WTC11 (cell line): ENCODE measurements at regions not wholly inside any gene's neighbourhood (a gene's known extent, or its start where the extent isn't known, plus 50 kb on each side); places are given as distances from the start of the nearest gene placed in this dataset.

Source experiments
- ATF6 ChIP-seq: sonication (generic); formaldehyde crosslinking; IDR thresholded peaks from 2 replicates; pipeline ENCODE4 v1.8.1; 2023; ENCODE audit warnings: mild to moderate bottlenecking, missing genetic modification reagents
- CBFB ChIP-seq: sonication (generic); formaldehyde crosslinking; IDR thresholded peaks from 2 replicates; pipeline ENCODE4 v1.8.1; 2022; ENCODE audit warnings: mild to moderate bottlenecking, low read depth, missing genetic modification reagents
- CTCF ChIP-seq: fragments of 200-600 bp; IDR thresholded peaks from 2 replicates; pipeline ENCODE4 v1.8.0; 2022; ENCODE audit warnings: antibody characterized with exemption
- ETV6 ChIP-seq: sonication (generic); formaldehyde crosslinking; IDR thresholded peaks from 2 replicates; pipeline ENCODE4 v1.8.1; 2022; ENCODE audit warnings: mild to moderate bottlenecking, missing genetic modification reagents
- FOXJ3 ChIP-seq: sonication (generic); formaldehyde crosslinking; IDR thresholded peaks from 2 replicates; pipeline ENCODE4 v1.9.0; 2021; ENCODE audit warnings: missing genetic modification reagents, mild to moderate bottlenecking, borderline replicate concordance
- MAX ChIP-seq: sonication (generic); formaldehyde crosslinking; IDR thresholded peaks from 2 replicates; pipeline ENCODE4 v1.8.0; 2022; ENCODE audit warnings: mild to moderate bottlenecking, missing genetic modification reagents
- NR1H2 ChIP-seq: sonication (generic); formaldehyde crosslinking; IDR thresholded peaks from 2 replicates; pipeline ENCODE4 v1.9.0; 2021; ENCODE audit warnings: mild to moderate bottlenecking, moderate library complexity, missing genetic modification reagents
- NR3C1 ChIP-seq: sonication (generic); formaldehyde crosslinking; conservative IDR thresholded peaks from 2 replicates; pipeline ENCODE4 v1.8.1; 2023; ENCODE audit warnings: low read depth, mild to moderate bottlenecking, missing genetic modification reagents
- STAT6 ChIP-seq: sonication (generic); formaldehyde crosslinking; conservative IDR thresholded peaks from 2 replicates; pipeline ENCODE4 v1.8.1; 2023; ENCODE audit warnings: mild to moderate bottlenecking, low read depth, missing genetic modification reagents, moderate library complexity
- ZNF317 ChIP-seq: sonication (generic); formaldehyde crosslinking; IDR thresholded peaks from 2 replicates; pipeline ENCODE4 v1.8.1; 2023; ENCODE audit warnings: low read depth, mild to moderate bottlenecking, moderate library complexity, missing genetic modification reagents, borderline replicate concordance
- TF ChIP-seq, protein P1 (sequence below): sonication (generic); formaldehyde crosslinking; IDR thresholded peaks from 2 replicates; pipeline ENCODE4 v1.8.1; 2022; ENCODE audit warnings: missing genetic modification reagents, borderline replicate concordance
- TF ChIP-seq, protein P2 (sequence below): fragments of 250-450 bp; sonication (Bioruptor Pico); IDR thresholded peaks from 2 replicates; pipeline ENCODE4 v2.1.2; 2022; ENCODE audit warnings: mild to moderate bottlenecking, moderate library complexity
- TF ChIP-seq, protein P3 (sequence below): sonication (generic); formaldehyde crosslinking; IDR thresholded peaks from 2 replicates; pipeline ENCODE4 v1.8.0; 2023; ENCODE audit warnings: missing genetic modification reagents

DNA sequence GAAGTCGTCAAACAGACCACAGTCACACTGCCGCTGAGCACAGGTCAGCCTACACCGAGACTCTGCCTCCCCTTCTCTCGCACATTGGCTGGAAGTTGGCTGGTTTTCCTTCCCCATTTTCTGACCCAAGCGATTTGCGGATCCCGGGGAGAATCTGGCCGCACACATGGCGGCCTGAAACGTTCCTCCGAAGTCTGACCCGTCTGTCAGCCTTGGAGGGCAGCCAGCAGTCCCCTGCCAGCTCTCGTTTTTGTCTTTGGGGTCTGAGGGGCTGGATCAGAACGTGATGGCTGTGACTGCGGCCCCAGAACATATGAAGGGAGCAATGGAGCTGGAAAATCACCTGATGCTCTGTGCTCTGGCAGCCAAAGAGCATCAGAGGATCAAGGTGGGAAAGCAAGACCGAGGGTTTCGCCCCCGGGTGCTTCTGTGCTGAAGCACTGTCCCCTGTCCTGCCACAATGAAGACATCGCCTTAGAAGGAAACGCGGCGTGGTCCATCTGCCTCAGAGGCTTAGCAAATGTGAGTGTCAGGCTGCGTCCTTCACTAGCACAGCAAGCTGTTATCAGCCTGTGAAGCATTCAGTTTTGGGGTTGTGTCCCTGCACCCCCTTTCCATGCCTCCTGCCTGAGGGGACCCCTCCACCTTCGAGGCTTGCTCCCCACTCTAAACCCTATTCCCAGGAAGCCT, 119.3 kb upstream of the SHH start:
- no peak for TF ChIP-seq CTCF
- no peak for TF ChIP-seq STAT6
- TF ChIP-seq, protein P1, sequence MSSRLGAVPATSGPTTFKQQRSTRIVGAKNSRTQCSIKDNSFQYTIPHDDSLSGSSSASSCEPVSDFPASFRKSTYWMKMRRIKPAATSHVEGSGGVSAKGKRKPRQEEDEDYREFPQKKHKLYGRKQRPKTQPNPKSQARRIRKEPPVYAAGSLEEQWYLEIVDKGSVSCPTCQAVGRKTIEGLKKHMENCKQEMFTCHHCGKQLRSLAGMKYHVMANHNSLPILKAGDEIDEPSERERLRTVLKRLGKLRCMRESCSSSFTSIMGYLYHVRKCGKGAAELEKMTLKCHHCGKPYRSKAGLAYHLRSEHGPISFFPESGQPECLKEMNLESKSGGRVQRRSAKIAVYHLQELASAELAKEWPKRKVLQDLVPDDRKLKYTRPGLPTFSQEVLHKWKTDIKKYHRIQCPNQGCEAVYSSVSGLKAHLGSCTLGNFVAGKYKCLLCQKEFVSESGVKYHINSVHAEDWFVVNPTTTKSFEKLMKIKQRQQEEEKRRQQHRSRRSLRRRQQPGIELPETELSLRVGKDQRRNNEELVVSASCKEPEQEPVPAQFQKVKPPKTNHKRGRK (CRISPR knock-in tag): no peak
- no peak for TF ChIP-seq CBFB (CRISPR knock-in tag)
- no peak for TF ChIP-seq ZNF317 (CRISPR knock-in tag)
- TF ChIP-seq, protein P2, sequence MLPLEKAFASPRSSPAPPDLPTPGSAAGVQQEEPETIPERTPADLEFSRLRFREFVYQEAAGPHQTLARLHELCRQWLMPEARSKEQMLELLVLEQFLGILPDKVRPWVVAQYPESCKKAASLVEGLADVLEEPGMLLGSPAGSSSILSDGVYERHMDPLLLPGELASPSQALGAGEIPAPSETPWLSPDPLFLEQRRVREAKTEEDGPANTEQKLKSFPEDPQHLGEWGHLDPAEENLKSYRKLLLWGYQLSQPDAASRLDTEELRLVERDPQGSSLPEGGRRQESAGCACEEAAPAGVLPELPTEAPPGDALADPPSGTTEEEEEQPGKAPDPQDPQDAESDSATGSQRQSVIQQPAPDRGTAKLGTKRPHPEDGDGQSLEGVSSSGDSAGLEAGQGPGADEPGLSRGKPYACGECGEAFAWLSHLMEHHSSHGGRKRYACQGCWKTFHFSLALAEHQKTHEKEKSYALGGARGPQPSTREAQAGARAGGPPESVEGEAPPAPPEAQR (CRISPR knock-in tag): no peak
- TF ChIP-seq NR3C1 (CRISPR knock-in tag): no peak
- no peak for TF ChIP-seq NR1H2 (CRISPR knock-in tag)
- no peak for TF ChIP-seq FOXJ3 (CRISPR knock-in tag)
- TF ChIP-seq, protein P3, sequence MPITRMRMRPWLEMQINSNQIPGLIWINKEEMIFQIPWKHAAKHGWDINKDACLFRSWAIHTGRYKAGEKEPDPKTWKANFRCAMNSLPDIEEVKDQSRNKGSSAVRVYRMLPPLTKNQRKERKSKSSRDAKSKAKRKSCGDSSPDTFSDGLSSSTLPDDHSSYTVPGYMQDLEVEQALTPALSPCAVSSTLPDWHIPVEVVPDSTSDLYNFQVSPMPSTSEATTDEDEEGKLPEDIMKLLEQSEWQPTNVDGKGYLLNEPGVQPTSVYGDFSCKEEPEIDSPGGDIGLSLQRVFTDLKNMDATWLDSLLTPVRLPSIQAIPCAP (CRISPR knock-in tag): no peak
- no peak for TF ChIP-seq MAX (CRISPR knock-in tag)
- TF ChIP-seq ATF6 (CRISPR knock-in tag): no peak
- no peak for TF ChIP-seq ETV6 (CRISPR knock-in tag)
